ENCODE measurements at regions not wholly inside any gene's neighbourhood (a gene's known extent, or its start where the extent isn't known, plus 50 kb on each side); places are given as distances from the start of the nearest gene placed in this dataset.

DNA sequence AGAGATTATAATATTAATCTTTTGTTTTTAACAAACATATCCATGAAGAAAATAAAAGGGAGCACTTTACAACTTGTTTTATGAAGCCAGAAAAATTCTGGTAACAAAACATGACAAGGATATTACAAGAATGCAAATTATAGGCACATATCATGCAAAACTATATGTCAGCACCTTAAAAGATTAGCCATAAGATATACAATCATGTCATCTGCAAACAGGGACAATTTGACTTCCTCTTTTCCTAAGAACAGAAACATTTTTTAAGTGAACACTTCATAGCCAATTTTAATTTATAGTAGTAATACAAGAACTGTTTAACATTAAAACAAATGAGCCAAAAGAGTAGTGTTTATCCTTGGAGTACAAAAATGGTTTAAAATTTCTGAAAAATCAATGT is 916.5 kb upstream of the CNTN5 start:
- TF ChIP-seq, protein P1, sequence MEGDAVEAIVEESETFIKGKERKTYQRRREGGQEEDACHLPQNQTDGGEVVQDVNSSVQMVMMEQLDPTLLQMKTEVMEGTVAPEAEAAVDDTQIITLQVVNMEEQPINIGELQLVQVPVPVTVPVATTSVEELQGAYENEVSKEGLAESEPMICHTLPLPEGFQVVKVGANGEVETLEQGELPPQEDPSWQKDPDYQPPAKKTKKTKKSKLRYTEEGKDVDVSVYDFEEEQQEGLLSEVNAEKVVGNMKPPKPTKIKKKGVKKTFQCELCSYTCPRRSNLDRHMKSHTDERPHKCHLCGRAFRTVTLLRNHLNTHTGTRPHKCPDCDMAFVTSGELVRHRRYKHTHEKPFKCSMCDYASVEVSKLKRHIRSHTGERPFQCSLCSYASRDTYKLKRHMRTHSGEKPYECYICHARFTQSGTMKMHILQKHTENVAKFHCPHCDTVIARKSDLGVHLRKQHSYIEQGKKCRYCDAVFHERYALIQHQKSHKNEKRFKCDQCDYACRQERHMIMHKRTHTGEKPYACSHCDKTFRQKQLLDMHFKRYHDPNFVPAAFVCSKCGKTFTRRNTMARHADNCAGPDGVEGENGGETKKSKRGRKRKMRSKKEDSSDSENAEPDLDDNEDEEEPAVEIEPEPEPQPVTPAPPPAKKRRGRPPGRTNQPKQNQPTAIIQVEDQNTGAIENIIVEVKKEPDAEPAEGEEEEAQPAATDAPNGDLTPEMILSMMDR (conservative IDR thresholded peaks at IDR 0.05; ENCODE audit: low read depth in 2 of 2) = no peak
- TF ChIP-seq POLR2AphosphoS5 (IDR thresholded peaks at IDR 0.05; ENCODE audit: low read depth) = no peak
- no peak for TF ChIP-seq CREB1 (CRISPR knock-in tag; IDR thresholded peaks at IDR 0.05; ENCODE audit: low read depth)
- TF ChIP-seq, protein P2, sequence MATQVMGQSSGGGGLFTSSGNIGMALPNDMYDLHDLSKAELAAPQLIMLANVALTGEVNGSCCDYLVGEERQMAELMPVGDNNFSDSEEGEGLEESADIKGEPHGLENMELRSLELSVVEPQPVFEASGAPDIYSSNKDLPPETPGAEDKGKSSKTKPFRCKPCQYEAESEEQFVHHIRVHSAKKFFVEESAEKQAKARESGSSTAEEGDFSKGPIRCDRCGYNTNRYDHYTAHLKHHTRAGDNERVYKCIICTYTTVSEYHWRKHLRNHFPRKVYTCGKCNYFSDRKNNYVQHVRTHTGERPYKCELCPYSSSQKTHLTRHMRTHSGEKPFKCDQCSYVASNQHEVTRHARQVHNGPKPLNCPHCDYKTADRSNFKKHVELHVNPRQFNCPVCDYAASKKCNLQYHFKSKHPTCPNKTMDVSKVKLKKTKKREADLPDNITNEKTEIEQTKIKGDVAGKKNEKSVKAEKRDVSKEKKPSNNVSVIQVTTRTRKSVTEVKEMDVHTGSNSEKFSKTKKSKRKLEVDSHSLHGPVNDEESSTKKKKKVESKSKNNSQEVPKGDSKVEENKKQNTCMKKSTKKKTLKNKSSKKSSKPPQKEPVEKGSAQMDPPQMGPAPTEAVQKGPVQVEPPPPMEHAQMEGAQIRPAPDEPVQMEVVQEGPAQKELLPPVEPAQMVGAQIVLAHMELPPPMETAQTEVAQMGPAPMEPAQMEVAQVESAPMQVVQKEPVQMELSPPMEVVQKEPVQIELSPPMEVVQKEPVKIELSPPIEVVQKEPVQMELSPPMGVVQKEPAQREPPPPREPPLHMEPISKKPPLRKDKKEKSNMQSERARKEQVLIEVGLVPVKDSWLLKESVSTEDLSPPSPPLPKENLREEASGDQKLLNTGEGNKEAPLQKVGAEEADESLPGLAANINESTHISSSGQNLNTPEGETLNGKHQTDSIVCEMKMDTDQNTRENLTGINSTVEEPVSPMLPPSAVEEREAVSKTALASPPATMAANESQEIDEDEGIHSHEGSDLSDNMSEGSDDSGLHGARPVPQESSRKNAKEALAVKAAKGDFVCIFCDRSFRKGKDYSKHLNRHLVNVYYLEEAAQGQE (IDR thresholded peaks at IDR 0.05; ENCODE audit: unreplicated experiment) = no peak
- TF ChIP-seq JUNB (IDR thresholded peaks at IDR 0.05; ENCODE audit: unreplicated experiment) = no peak
- no peak for TF ChIP-seq EZH2phosphoT487 (IDR thresholded peaks at IDR 0.05; ENCODE audit: unreplicated experiment)
- no peak for TF ChIP-seq EZH2 (IDR thresholded peaks at IDR 0.05; ENCODE audit: low read depth, unreplicated experiment)

Measured in GM23338 (cell line).